DMS 273 (cell line): ENCODE measurements at regions not wholly inside any gene's neighbourhood (a gene's known extent, or its start where the extent isn't known, plus 50 kb on each side); places are given as distances from the start of the nearest gene placed in this dataset.

Experiments used
- DNase-seq: peaks from one replicate; lab custom pipeline; 2025; ENCODE audit not compliant: unreplicated experiment; lab: John Stamatoyannopoulos, UW

- DNase-seq: no peak
These were observed 183.4 kb upstream of the GALNT2 start for GRCh38 chr1:229883504-229884200.

DNA sequence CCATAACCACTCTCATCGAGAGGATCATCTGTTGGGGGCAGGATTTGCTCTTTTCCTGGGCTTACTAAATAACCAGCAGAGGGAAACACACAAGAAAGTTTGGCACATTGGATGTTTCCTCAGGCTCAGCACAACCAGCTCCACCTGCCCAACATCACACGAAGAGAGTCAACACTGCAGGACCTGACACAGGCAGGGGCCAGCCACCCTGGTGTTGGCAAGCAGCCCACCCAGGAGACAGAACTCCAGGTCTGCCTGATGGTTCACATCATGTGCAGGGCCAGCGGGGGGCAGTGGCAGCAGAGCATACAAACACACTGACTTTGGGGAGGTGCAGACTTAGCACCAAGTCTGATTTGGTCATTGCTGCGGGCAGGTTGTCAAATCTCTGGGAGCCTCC, 182.3 kb upstream of the GALNT2 start:
- peak; percentile 33 for DNase-seq

- no peak for DNase-seq
These were observed 181.2 kb upstream of the GALNT2 start for GRCh38 chr1:229885568-229886495.

DNA sequence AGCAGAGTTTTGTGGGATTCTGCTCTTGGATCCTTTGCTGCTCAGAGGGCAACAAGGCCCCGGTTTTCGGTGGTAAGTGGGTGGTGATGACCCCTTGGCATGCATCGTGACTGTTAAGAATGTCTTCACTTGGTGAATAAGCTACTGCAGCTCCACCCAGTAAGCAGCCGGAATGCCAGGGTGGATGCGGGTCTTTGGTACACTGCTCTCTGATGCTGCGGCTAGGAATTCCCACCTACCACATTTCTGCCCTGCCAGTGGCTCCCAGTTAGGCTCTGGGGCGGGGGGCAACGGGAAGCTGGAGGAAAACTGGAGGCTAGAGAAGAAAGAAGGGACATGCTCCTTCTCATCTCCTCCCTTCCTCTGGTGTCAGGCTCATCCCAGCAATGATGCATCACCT, 180.4 kb upstream of the GALNT2 start:
- DNase-seq: no peak

DNA sequence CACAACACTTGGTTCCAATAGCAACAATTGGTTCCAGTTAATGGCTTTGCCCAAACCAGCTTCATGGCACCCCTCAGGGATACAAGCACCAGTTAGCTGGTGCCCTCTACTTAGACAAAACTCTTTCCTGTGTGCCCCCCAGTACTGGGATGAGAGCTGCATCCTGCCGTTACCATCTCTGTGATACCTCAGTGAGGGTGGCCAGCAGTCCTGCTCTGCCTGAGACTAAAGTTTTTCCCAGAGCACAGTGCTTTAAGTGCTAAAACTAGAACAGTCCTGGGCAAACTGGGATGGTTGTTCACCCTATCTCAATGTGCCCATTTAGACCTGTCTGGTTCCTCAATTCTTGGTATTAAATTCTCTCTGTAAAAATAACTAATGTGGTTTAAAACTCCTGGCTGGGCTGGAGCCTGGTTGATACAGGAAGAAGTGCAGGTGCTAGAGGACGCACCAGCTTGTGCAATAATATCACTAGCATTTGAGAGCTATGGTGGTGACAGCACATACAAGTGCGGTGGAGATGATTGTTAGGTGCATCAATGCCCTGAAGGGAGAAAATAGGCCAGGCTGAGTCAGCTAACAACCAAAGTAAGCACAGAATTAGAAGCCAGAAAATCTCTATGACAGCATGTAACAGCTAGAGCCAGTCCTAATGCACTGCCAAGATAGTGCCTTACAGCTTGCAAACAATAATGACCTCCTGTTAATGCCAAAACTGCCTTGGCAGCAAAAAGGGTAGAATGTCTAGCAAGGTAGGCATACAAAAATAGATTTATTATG, 179.8 kb upstream of the GALNT2 start:
- no peak for DNase-seq

GRCh38 chr1:229888157-229888556, 178.9 kb upstream of the GALNT2 start:
- DNase-seq: no peak

- DNase-seq: no peak
These were observed 178.5 kb upstream of the GALNT2 start for GRCh38 chr1:229888561-229889001.

DNA sequence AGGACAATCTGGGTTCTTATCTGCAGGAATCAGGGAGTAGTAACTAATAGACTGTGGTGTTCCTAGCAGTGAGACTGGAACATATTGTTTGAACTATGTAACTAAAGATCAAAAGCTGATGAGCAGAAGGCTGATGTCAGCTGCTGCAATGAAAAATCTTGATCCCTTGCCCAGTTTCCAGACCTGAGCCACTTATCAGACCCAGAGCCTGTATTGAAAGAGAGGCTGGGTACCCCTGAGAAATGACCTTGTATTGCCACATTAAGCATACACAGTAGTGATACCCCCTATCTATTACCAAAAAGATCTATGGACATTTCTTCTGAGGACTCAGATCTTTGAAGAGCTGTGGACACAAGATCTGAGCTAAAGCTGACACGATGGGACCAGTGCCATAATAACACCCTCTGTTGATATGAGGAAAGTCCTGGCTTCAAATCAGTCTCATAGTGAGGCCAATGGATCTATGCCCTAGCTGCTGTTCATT, 178.0 kb upstream of the GALNT2 start:
- peak; percentile 20 for DNase-seq

GRCh38 chr1:229891227-229891626, 175.8 kb upstream of the GALNT2 start:
- no peak for DNase-seq

DNA sequence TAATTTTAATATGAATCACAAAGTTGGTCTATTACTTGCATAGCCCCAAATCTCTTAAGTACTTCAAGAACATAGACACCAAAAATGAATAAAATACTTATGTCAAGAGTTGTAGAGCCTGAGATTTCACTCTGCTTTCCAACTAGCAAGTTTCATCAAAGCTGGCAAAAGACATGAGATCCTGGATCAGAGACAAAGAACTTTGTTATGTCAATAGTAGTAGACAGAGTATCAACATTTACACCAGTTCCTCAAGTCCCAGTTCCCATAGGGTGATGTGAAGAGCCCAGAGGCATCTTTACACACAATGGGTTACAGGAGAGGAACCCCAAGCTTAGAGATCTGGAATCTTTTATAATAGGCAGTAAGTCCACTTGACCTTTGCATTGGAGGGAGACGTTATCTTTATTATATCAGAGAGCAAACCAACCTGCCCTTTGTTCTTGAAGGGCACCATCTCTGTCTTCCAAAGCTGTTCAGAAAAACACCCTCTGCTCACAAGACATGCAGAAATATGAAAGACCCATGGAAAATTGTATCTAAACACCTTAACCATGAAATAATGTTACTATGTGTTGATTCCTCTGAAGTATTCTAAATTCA, 174.4 kb upstream of the GALNT2 start:
- DNase-seq: no peak

GRCh38 chr1:229893762-229894444, 173.1 kb upstream of the GALNT2 start:
- DNase-seq: no peak

DNA sequence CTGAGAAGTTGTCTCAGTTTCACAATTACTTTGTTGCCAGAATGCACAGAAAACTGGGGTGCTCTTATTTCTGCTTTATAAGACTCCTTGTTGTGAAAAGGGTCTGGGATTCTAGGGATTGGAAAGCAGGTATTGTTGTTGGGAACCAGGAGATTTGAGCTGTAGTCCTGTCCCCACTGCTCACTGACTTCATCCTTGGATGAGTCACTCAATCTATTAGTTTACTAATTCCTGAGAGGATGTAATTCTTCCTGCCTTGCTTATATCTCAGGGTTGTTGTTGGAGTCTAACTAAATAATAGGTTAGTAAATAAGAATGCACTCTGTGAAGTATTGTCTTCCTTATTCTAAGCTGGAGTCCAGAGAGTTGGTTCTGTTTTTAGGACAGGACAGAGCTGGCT, 172.5 kb upstream of the GALNT2 start:
- DNase-seq: no peak

GRCh38 chr1:229895605-229896004, 171.4 kb upstream of the GALNT2 start:
- DNase-seq: no peak

- no peak for DNase-seq
These were observed 170.7 kb upstream of the GALNT2 start for GRCh38 chr1:229896306-229896705.

DNA sequence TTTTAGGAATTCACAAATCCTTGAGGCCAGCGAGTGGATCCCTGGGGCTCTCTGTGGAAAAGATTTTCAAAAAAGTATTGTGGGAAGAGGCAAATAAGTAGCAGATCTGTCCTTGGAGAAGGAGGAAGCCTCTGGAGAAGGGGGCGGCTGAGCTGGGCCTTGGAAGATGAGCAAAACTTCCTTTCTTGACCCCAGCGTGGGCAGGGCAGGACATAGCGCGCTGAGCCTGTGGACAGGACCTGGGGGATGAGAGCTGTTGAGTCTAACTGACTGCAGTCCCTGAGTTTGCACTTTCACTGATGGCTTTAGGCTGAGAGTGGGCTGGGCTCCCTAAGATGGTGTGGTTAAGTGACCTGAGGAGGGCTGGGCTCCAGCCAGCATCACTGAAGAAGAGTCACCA, 170.2 kb upstream of the GALNT2 start:
- no peak for DNase-seq

DNA sequence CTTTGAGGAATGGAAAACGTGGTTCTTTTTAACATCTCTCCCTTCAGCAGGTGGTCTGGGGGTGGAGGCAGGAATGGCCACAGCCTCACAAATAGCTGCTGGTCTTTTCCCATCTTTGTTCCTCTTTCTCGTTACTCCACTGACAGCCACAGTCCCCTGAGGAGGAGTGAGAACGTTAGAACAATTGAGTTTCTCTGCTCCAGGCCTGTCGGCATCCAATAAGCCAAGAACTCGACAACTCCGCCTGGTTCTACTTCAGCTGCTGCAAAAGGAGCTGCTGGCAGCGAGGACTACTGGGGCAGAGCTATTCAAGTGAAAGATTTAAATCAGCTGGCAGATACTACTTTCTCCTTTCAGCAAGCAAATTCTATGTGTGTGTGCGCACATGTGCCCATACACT, 169.5 kb upstream of the GALNT2 start:
- no peak for DNase-seq

DNA sequence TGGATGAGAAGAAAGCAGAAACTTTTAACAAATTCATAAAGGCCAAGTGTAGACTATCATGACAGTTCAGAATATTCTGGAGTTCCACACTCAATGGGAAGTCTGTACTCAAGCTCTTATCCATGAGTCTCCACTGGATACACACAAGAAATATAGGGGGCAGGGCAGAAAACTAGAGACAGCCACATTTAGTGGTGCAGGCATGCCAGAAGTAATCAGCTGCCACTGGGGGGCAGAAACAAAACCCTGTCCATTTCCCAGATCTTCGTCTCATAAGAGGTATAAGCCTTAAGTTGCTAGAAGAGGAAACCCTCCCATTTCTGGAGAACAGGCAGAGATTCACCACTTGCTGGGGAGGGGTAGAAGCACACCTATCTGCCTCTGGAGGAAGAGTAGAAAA, 166.8 kb upstream of the GALNT2 start:
- no peak for DNase-seq

- DNase-seq: no peak
These were observed 161.9 kb upstream of the GALNT2 start for GRCh38 chr1:229905031-229905545.

DNA sequence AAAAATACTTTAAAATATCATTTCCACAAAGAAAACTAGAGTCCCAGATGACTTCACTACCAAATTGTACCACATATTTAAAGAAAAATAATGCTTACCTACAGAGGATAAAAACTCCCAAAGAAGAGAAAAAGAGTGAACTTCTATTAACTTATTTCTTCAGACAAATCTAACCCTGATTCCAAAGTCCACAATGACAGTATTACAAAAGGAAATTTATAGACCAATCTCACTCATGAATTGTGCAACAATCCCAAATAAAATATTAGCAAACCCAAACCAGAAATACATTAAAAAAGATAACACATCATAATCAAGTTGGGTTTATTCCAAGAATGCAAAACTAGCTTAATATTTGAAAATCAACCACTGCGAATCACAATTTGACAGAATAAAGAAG, 161.4 kb upstream of the GALNT2 start:
- DNase-seq: no peak
